ENCODE measurements at regions not wholly inside any gene's neighbourhood (a gene's known extent, or its start where the extent isn't known, plus 50 kb on each side); places are given as distances from the start of the nearest gene placed in this dataset.
A peak's percentile ranks its signal among the peaks of the same experiment; 100 is the strongest.

GRCh38 chr5:167673942-167674341, 617.5 kb upstream of the WWC1 start:
- no peak for DNase-seq

- no peak for DNase-seq
These were observed 613.0 kb upstream of the WWC1 start for GRCh38 chr5:167678481-167678880.

GRCh38 chr5:167684251-167684650, 607.2 kb upstream of the WWC1 start:
- no peak for DNase-seq

GRCh38 chr5:167688341-167689130, 602.9 kb upstream of the WWC1 start:
- no peak for DNase-seq

GRCh38 chr5:167694325-167695147, 596.9 kb upstream of the WWC1 start:
- DNase-seq = no peak

GRCh38 chr5:167696558-167697314, 594.7 kb upstream of the WWC1 start:
- DNase-seq = no peak

GRCh38 chr5:167699432-167699831, 592.0 kb upstream of the WWC1 start:
- DNase-seq = no peak

- DNase-seq = no peak
These were observed 590.4 kb upstream of the WWC1 start for GRCh38 chr5:167701051-167701450.

GRCh38 chr5:167702014-167702413, 589.4 kb upstream of the WWC1 start:
- DNase-seq = no peak

GRCh38 chr5:167708449-167708848, 583.0 kb upstream of the WWC1 start:
- DNase-seq = no peak

GRCh38 chr5:167709625-167710024, 581.8 kb upstream of the WWC1 start:
- DNase-seq = no peak

GRCh38 chr5:167710444-167711073, 580.9 kb upstream of the WWC1 start:
- DNase-seq = no peak

- DNase-seq = no peak
These were observed 578.4 kb upstream of the WWC1 start for GRCh38 chr5:167712986-167713585.

- DNase-seq = no peak
These were observed 577.5 kb upstream of the WWC1 start for GRCh38 chr5:167713896-167714295.

GRCh38 chr5:167716126-167716775, 575.2 kb upstream of the WWC1 start:
- no peak for DNase-seq

- no peak for DNase-seq
These were observed 571.2 kb upstream of the WWC1 start for GRCh38 chr5:167720259-167720658.

GRCh38 chr5:167720676-167721260, 570.7 kb upstream of the WWC1 start:
- DNase-seq = no peak

- no peak for DNase-seq
These were observed 569.5 kb upstream of the WWC1 start for GRCh38 chr5:167721926-167722440.

- peak; percentile 82 for DNase-seq
These were observed 568.1 kb upstream of the WWC1 start for GRCh38 chr5:167723254-167723871.

- DNase-seq = no peak
These were observed 566.2 kb upstream of the WWC1 start for GRCh38 chr5:167725264-167725663.

- no peak for DNase-seq
These were observed 565.7 kb upstream of the WWC1 start for GRCh38 chr5:167725741-167726140.
